Left ventricle myocardium inferior (tissue), 1 donor: ENCODE measurements at regions not wholly inside any gene's neighbourhood (a gene's known extent, or its start where the extent isn't known, plus 50 kb on each side); places are given as distances from the start of the nearest gene placed in this dataset.
"Not testable (repeated sequence)": the region's sequence is repeated elsewhere in the genome, so short reads cannot be mapped to it uniquely, and the experiment has no call there.

Experiments used
- DNase-seq: peaks from one replicate; pipeline ENCODE4 v3.0.0-alpha.2; 2020
- H3K27ac ChIP-seq: fragments of 200-600 bp; replicated peaks from 2 replicates; pipeline ENCODE4 v1.8.0; 2021
- H3K27me3 ChIP-seq: fragments of 200-600 bp; 2 replicates; pipeline ENCODE4 v1.8.0; 2021; ENCODE audit warnings: low read depth
- H3K36me3 ChIP-seq: fragments of 200-600 bp; 2 replicates; pipeline ENCODE4 v1.8.0; 2021
- H3K4me1 ChIP-seq: fragments of 200-600 bp; 2 replicates; pipeline ENCODE4 v1.8.0; 2021
- H3K4me3 ChIP-seq: fragments of 200-600 bp; 2 replicates; pipeline ENCODE4 v1.8.0; 2021; ENCODE audit warnings: mild to moderate bottlenecking, moderate library complexity
- H3K9me3 ChIP-seq: fragments of 200-600 bp; replicated peaks from 2 replicates; pipeline ENCODE4 v1.8.0; 2021
- CTCF ChIP-seq: fragments of 200-600 bp; IDR thresholded peaks from 2 replicates; pipeline ENCODE4 v1.8.0; 2021; ENCODE audit warnings: antibody characterized with exemption, mild to moderate bottlenecking, borderline replicate concordance
- intact Hi-C: fragments of 100-400 bp; cut with micrococcal nuclease; formaldehyde crosslinking; loops from one replicate; pipeline ENCODE4 v1.11.0; 2022
- donor health status: DM: no; HTN: yes; CAD: no; lungs with severe emphysema.

- Histone ChIP-seq H3K36me3 (no peaks in the 10 kb centered on the region), H3K27me3 (peaks cover 85% of the 10 kb centered on the region), H3K9me3 (no peaks in the 10 kb centered on the region), H3K4me1 (no peaks in the 10 kb centered on the region), H3K4me3 (no peak overlapping the region), H3K27ac (no peak overlapping the region)
- intact Hi-C loops: no loop called here
- no peak for TF ChIP-seq CTCF
- DNase-seq: no peak
Measured at GRCh38 chr22:48498526-48499331, 1328.9 kb downstream of the BRD1 start.

GRCh38 chr22:48497743-48498520, 1329.7 kb downstream of the BRD1 start:
- H3K27me3 ChIP-seq: peaks cover 83% of the 10 kb centered on the region
- intact Hi-C loops, H3K27ac ChIP-seq, H3K4me3 ChIP-seq, H3K9me3 ChIP-seq, DNase-seq, H3K4me1 ChIP-seq, H3K36me3 ChIP-seq: not testable (repeated sequence)

- no peak overlapping the region for H3K4me3 ChIP-seq
- H3K27ac ChIP-seq: no peak overlapping the region
- H3K9me3 ChIP-seq: no peaks in the 10 kb centered on the region
- DNase-seq: peak; percentile 2
- no peaks in the 10 kb centered on the region for H3K36me3 ChIP-seq
- intact Hi-C loops: no loop called here
- H3K27me3 ChIP-seq: peaks cover 83% of the 10 kb centered on the region
- no peak for TF ChIP-seq CTCF
- H3K4me1 ChIP-seq: no peaks in the 10 kb centered on the region
Measured at GRCh38 chr22:48496987-48497650, 1330.6 kb downstream of the BRD1 start.

- intact Hi-C loops: no loop called here
Measured at GRCh38 chr22:48496226-48496845, 1331.3 kb downstream of the BRD1 start.

GRCh38 chr22:48495751-48496080, 1332.0 kb downstream of the BRD1 start:
- peaks cover 4% of the 10 kb centered on the region for H3K4me1 ChIP-seq
- no peak overlapping the region for H3K27ac ChIP-seq
- TF ChIP-seq CTCF: no peak
- DNase-seq: no peak
- no peak overlapping the region for H3K4me3 ChIP-seq
- intact Hi-C loops: no loop called here
- H3K27me3 ChIP-seq: peaks cover 83% of the 10 kb centered on the region
- H3K36me3 ChIP-seq: no peaks in the 10 kb centered on the region
- no peaks in the 10 kb centered on the region for H3K9me3 ChIP-seq

More at GRCh38 chr22:48496226-48496845, 1331.3 kb downstream of the BRD1 start:
- TF ChIP-seq CTCF: no peak
- Histone ChIP-seq H3K36me3 (no peaks in the 10 kb centered on the region), H3K4me1 (no peaks in the 10 kb centered on the region), H3K27ac (no peak overlapping the region), H3K4me3 (no peak overlapping the region), H3K27me3 (peaks cover 83% of the 10 kb centered on the region), H3K9me3 (no peaks in the 10 kb centered on the region)
- peak; percentile 5 for DNase-seq
